WTC11 (cell line): ENCODE measurements at regions not wholly inside any gene's neighbourhood (a gene's known extent, or its start where the extent isn't known, plus 50 kb on each side); places are given as distances from the start of the nearest gene placed in this dataset.

Experiments
- ATAC-seq: fragments of 200-7000 bp; cut with Tn5 transposase; 2 replicates; pipeline ENCODE4 v1.10.0; 2021; ENCODE audit warnings: mild to moderate bottlenecking, moderate library complexity
- CTCF ChIA-PET: fragments of 300-600 bp; sonication (Branson Sonifier 250); formaldehyde crosslinking; loops from one replicate; lab custom pipeline; 2021; ENCODE audit warnings: antibody characterized with exemption; lab: Charles Lee
- POLR2A ChIA-PET: fragments of 350-600 bp; sonication (Branson Sonifier 250); formaldehyde crosslinking; loops from one replicate; lab custom pipeline; 2021; ENCODE audit warnings: antibody characterized with exemption; lab: Charles Lee
- DNase-seq: peaks from one replicate; pipeline ENCODE4 v3.0.0; 2021; ENCODE audit warnings: low spot score
- H3K27ac Mint-ChIP-seq: 2 replicates; pipeline ENCODE4 v1.8.0; 2021; ENCODE audit warnings: mixed read lengths
- H3K27me3 Mint-ChIP-seq: 2 replicates; pipeline ENCODE4 v1.8.0; 2021; ENCODE audit warnings: low read depth, mild to moderate bottlenecking, moderate library complexity, mixed read lengths
- H3K36me3 Mint-ChIP-seq: 2 replicates; pipeline ENCODE4 v1.8.0; 2021; ENCODE audit warnings: mixed read lengths
- H3K4me1 Mint-ChIP-seq: 2 replicates; pipeline ENCODE4 v1.8.0; 2022; ENCODE audit warnings: mixed read lengths
- H3K4me3 Mint-ChIP-seq: 2 replicates; pipeline ENCODE4 v1.8.0; 2021; ENCODE audit warnings: mild to moderate bottlenecking, moderate library complexity, mixed read lengths
- H3K9me3 Mint-ChIP-seq: 2 replicates; pipeline ENCODE4 v1.8.0; 2021; ENCODE audit warnings: mixed read lengths
- CREB1 ChIP-seq: sonication (generic); formaldehyde crosslinking; IDR thresholded peaks from 2 replicates; pipeline ENCODE4 v1.8.0; 2023; ENCODE audit warnings: mild to moderate bottlenecking, missing genetic modification reagents
- CTCF ChIP-seq: fragments of 200-600 bp; IDR thresholded peaks from 2 replicates; pipeline ENCODE4 v1.8.0; 2022; ENCODE audit warnings: antibody characterized with exemption
- ERG ChIP-seq: fragments of 250-450 bp; sonication (Bioruptor Pico); IDR thresholded peaks from 2 replicates; pipeline ENCODE4 v1.8.0; 2021; ENCODE audit warnings: mild to moderate bottlenecking
- ESRRA ChIP-seq: sonication (generic); formaldehyde crosslinking; IDR thresholded peaks from 2 replicates; pipeline ENCODE4 v1.8.1; 2022; ENCODE audit warnings: mild to moderate bottlenecking, missing genetic modification reagents, borderline replicate concordance
- FOXP1 ChIP-seq: sonication (generic); formaldehyde crosslinking; IDR thresholded peaks from 2 replicates; pipeline ENCODE4 v1.8.0; 2022; ENCODE audit warnings: missing genetic modification reagents, mild to moderate bottlenecking, moderate library complexity, borderline replicate concordance
- GRHL2 ChIP-seq: fragments of 250-450 bp; sonication (Bioruptor Pico); IDR thresholded peaks from 2 replicates; pipeline ENCODE4 v1.8.0; 2022; ENCODE audit warnings: mild to moderate bottlenecking, moderate library complexity; ENCODE audit not compliant: insufficient replicate concordance, severe bottlenecking
- NFYB ChIP-seq: sonication (generic); formaldehyde crosslinking; conservative IDR thresholded peaks from 2 replicates; pipeline ENCODE4 v1.8.0; 2022; ENCODE audit warnings: low read depth, missing genetic modification reagents
- NR3C1 ChIP-seq: sonication (generic); formaldehyde crosslinking; conservative IDR thresholded peaks from 2 replicates; pipeline ENCODE4 v1.8.1; 2023; ENCODE audit warnings: low read depth, mild to moderate bottlenecking, missing genetic modification reagents
- PRDM15 ChIP-seq: sonication (generic); formaldehyde crosslinking; IDR thresholded peaks from 2 replicates; pipeline ENCODE4 v1.8.0; 2022; ENCODE audit warnings: missing genetic modification reagents
- PREB ChIP-seq: sonication (generic); formaldehyde crosslinking; IDR thresholded peaks from 2 replicates; pipeline ENCODE4 v1.8.1; 2022; ENCODE audit warnings: mild to moderate bottlenecking, missing genetic modification reagents, moderate library complexity, borderline replicate concordance
- RELA ChIP-seq: sonication (generic); formaldehyde crosslinking; IDR thresholded peaks from 2 replicates; pipeline ENCODE4 v1.8.1; 2022; ENCODE audit warnings: missing genetic modification reagents, mild to moderate bottlenecking, borderline replicate concordance
- RORB ChIP-seq: fragments of 250-450 bp; sonication (Bioruptor Pico); IDR thresholded peaks from 2 replicates; pipeline ENCODE4 v1.9.0; 2021; ENCODE audit warnings: mild to moderate bottlenecking
- ZBTB43 ChIP-seq: sonication (generic); formaldehyde crosslinking; IDR thresholded peaks from 2 replicates; pipeline ENCODE4 v1.8.1; 2023; ENCODE audit warnings: mild to moderate bottlenecking, missing genetic modification reagents
- ZNF138 ChIP-seq: sonication (generic); formaldehyde crosslinking; conservative IDR thresholded peaks from 2 replicates; pipeline ENCODE4 v1.8.1; 2022; ENCODE audit warnings: mild to moderate bottlenecking, moderate library complexity, missing genetic modification reagents
- ZNF232 ChIP-seq: sonication (generic); formaldehyde crosslinking; IDR thresholded peaks from 2 replicates; pipeline ENCODE4 v1.8.0; 2022; ENCODE audit warnings: mild to moderate bottlenecking, missing genetic modification reagents
- ZNF425 ChIP-seq: fragments of 250-450 bp; sonication (Bioruptor Pico); conservative IDR thresholded peaks from 2 replicates; pipeline ENCODE4 v1.9.0; 2021; ENCODE audit warnings: mild to moderate bottlenecking
- ZSCAN18 ChIP-seq: fragments of 250-450 bp; sonication (Bioruptor Pico); IDR thresholded peaks from 2 replicates; pipeline ENCODE4 v2.1.2; 2022; ENCODE audit warnings: mild to moderate bottlenecking, moderate library complexity

GRCh38 chr20:24823176-24823784 is 125.8 kb upstream of the CST7 start:
- POLR2A ChIA-PET, result no interaction called here
- H3K9me3 Mint-ChIP-seq, result no peaks in the 10 kb centered on the region
- ATAC-seq, result no peak
- TF ChIP-seq NFYB (no peak), PRDM15 (CRISPR knock-in tag) (no peak), NR3C1 (CRISPR knock-in tag) (no peak), ZSCAN18 (CRISPR knock-in tag) (no peak), FOXP1 (CRISPR knock-in tag) (no peak), CTCF (no peak), CREB1 (no peak)
- TF ChIP-seq, all 79 proteins: peak for 0
- Mint-ChIP-seq H3K36me3 (no peaks in the 10 kb centered on the region), H3K4me1 (no peaks in the 10 kb centered on the region), H3K27me3 (no peaks in the 10 kb centered on the region), H3K4me3 (no peak overlapping the region), H3K27ac (no peak overlapping the region)
- DNase-seq, result no peak
- CTCF ChIA-PET, result interaction anchor here (1.0 kb wide), 1 partner anchor 39 kb away, joined by 3 read pairs; no protein-coding TSS in a partner anchor

GRCh38 chr20:24823989-24824693 is 124.9 kb upstream of the CST7 start:
- ChIA-PET CTCF (interaction anchor here (1.0 kb wide), 1 partner anchor 40 kb away, joined by 3 read pairs; no protein-coding TSS in a partner anchor), POLR2A (no interaction called here)
- Mint-ChIP-seq H3K27me3 (no peaks in the 10 kb centered on the region), H3K36me3 (no peaks in the 10 kb centered on the region), H3K4me1 (no peaks in the 10 kb centered on the region), H3K4me3 (no peak overlapping the region), H3K9me3 (no peaks in the 10 kb centered on the region), H3K27ac (no peak overlapping the region)
- ATAC-seq (no peak), DNase-seq (no peak)
- TF ChIP-seq ESRRA (CRISPR knock-in tag) (no peak), GRHL2 (CRISPR knock-in tag) (no peak), ZNF138 (CRISPR knock-in tag) (no peak), ERG (CRISPR knock-in tag) (no peak), RELA (CRISPR knock-in tag) (no peak), ZNF425 (CRISPR knock-in tag) (no peak), CREB1 (no peak), RORB (no peak), PREB (CRISPR knock-in tag) (no peak), ZBTB43 (no peak), ZNF232 (CRISPR knock-in tag) (no peak)
